SW 1271 (cell line): ENCODE measurements at regions not wholly inside any gene's neighbourhood (a gene's known extent, or its start where the extent isn't known, plus 50 kb on each side); places are given as distances from the start of the nearest gene placed in this dataset.

Experiments
- DNase-seq, 2 experiments: peaks; one replicate each; lab custom pipeline; 2025; lab: John Stamatoyannopoulos, UW

- no peak for DNase-seq
Measured at GRCh38 chr9:18149471-18150011, 324.4 kb upstream of the ADAMTSL1 start.

- no peak for DNase-seq
Measured at GRCh38 chr9:18154661-18155060, 319.3 kb upstream of the ADAMTSL1 start.

GRCh38 chr9:18159254-18159653 lies 314.7 kb upstream of the ADAMTSL1 start:
- no peak for DNase-seq

- DNase-seq, result no peak
Measured at GRCh38 chr9:18163146-18163545, 310.8 kb upstream of the ADAMTSL1 start.

GRCh38 chr9:18167733-18168132 lies 306.2 kb upstream of the ADAMTSL1 start:
- DNase-seq, result no peak

- DNase-seq, result no peak
Measured at GRCh38 chr9:18173923-18174322, 300.0 kb upstream of the ADAMTSL1 start.

- DNase-seq, result no peak
Measured at GRCh38 chr9:18182636-18183035, 291.3 kb upstream of the ADAMTSL1 start.

GRCh38 chr9:18183974-18184373 lies 290.0 kb upstream of the ADAMTSL1 start:
- no peak for DNase-seq

- DNase-seq, result no peak
Measured at GRCh38 chr9:18184401-18184800, 289.6 kb upstream of the ADAMTSL1 start.

GRCh38 chr9:18185196-18185595 lies 288.8 kb upstream of the ADAMTSL1 start:
- DNase-seq, result no peak

GRCh38 chr9:18188971-18189370 lies 285.0 kb upstream of the ADAMTSL1 start:
- DNase-seq, result no peak

GRCh38 chr9:18189871-18190670 lies 283.9 kb upstream of the ADAMTSL1 start:
- no peak for DNase-seq

GRCh38 chr9:18190671-18191374 lies 283.1 kb upstream of the ADAMTSL1 start:
- DNase-seq, result no peak

- no peak for DNase-seq
Measured at GRCh38 chr9:18194316-18194715, 279.6 kb upstream of the ADAMTSL1 start.

GRCh38 chr9:18195223-18195622 lies 278.7 kb upstream of the ADAMTSL1 start:
- no peak for DNase-seq

GRCh38 chr9:18202924-18203323 lies 271.0 kb upstream of the ADAMTSL1 start:
- DNase-seq, result no peak

- DNase-seq, result no peak
Measured at GRCh38 chr9:18207735-18208134, 266.2 kb upstream of the ADAMTSL1 start.

GRCh38 chr9:18208166-18209059 lies 265.5 kb upstream of the ADAMTSL1 start:
- no peak for DNase-seq

- no peak for DNase-seq
Measured at GRCh38 chr9:18215626-18216025, 258.3 kb upstream of the ADAMTSL1 start.

GRCh38 chr9:18216376-18216775 lies 257.6 kb upstream of the ADAMTSL1 start:
- no peak for DNase-seq

- DNase-seq, result no peak
Measured at GRCh38 chr9:18228101-18228500, 245.9 kb upstream of the ADAMTSL1 start.

- DNase-seq, result no peak
Measured at GRCh38 chr9:18229992-18230676, 243.8 kb upstream of the ADAMTSL1 start.
